ENCODE measurements at regions not wholly inside any gene's neighbourhood (a gene's known extent, or its start where the extent isn't known, plus 50 kb on each side); places are given as distances from the start of the nearest gene placed in this dataset.

DNA sequence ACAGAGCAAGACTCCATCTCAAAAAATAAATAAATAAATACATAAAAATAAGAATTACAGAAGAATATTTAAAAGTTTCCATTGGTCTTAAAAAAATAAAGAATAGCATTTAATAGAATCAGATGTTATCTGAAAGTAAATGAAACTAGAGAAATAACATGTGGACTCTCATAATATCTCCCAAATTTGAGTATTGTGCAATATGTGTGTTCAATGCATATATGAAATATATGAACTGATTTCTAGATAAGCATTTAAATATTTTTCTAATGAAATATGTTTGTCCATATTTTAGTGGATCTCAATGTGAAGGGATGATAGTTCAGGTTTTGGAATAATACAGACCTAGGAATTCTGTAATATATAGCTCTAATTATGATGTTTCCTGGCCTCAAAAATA is 265.9 kb upstream of the PMFBP1 start:
- TF ChIP-seq, protein P1, sequence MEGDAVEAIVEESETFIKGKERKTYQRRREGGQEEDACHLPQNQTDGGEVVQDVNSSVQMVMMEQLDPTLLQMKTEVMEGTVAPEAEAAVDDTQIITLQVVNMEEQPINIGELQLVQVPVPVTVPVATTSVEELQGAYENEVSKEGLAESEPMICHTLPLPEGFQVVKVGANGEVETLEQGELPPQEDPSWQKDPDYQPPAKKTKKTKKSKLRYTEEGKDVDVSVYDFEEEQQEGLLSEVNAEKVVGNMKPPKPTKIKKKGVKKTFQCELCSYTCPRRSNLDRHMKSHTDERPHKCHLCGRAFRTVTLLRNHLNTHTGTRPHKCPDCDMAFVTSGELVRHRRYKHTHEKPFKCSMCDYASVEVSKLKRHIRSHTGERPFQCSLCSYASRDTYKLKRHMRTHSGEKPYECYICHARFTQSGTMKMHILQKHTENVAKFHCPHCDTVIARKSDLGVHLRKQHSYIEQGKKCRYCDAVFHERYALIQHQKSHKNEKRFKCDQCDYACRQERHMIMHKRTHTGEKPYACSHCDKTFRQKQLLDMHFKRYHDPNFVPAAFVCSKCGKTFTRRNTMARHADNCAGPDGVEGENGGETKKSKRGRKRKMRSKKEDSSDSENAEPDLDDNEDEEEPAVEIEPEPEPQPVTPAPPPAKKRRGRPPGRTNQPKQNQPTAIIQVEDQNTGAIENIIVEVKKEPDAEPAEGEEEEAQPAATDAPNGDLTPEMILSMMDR (IDR thresholded peaks at IDR 0.05) = no peak
- TF ChIP-seq POLR2A (IDR thresholded peaks at IDR 0.05) = no peak

Measured in right lobe of liver (tissue), 4 donors.